Lower leg skin (tissue), 4 donors: ENCODE measurements at regions not wholly inside any gene's neighbourhood (a gene's known extent, or its start where the extent isn't known, plus 50 kb on each side); places are given as distances from the start of the nearest gene placed in this dataset.

Experiments
- DNase-seq, 2 donors: peaks; one replicate each; pipeline ENCODE4 v3.0.0-alpha.2; 2019; ENCODE audit warnings: low spot score in 2 of 2
- H3K4me3 ChIP-seq: fragments of 200-600 bp; sonication (generic); 2 replicates; pipeline ENCODE4 v1.5.1; 2017; ENCODE audit warnings: mild to moderate bottlenecking, low read depth; ENCODE audit not compliant: poor library complexity, severe bottlenecking
- CTCF ChIP-seq, 3 donors: fragments of 450-650 bp; IDR thresholded peaks; one replicate each; pipeline ENCODE4 v1.5.1; 2016; ENCODE audit warnings: antibody characterized with exemption in 3 of 3, mild to moderate bottlenecking in 3 of 3, moderate library complexity in 2 of 3
- POLR2A ChIP-seq, 2 donors: fragments of 450-650 bp; IDR thresholded peaks; one replicate each; pipeline ENCODE4 v1.6.1; 2016 to 2017; ENCODE audit warnings: antibody characterized with exemption in 2 of 2, mild to moderate bottlenecking in 1 of 2, moderate library complexity in 1 of 2
- WGBS, 2 donors: methylation state at CpG; one replicate each; pipeline ENCODE4 v1.1.5; 2018; 5-methylcytosine and 5-hydroxymethylcytosine counted together
- intact Hi-C: fragments of 100-400 bp; cut with DNase I; formaldehyde crosslinking; loops from one replicate; pipeline ENCODE4 v1.15.0; 2023; ENCODE audit warnings: low total_unique reads

GRCh38 chr14:53608369-53608768 lies 348.3 kb downstream of the BMP4 start:
- 27 to 43% methylated on average over 5 of the region's 5 CpGs for WGBS, 2 donors
- intact Hi-C loops = no loop called here
- no peak overlapping the region for H3K4me3 ChIP-seq
- TF ChIP-seq POLR2A (IDR thresholded peaks at IDR 0.05) (no peak), CTCF (IDR thresholded peaks at IDR 0.05) (no peak)
- peak; percentile 67 to 81 for DNase-seq

DNA sequence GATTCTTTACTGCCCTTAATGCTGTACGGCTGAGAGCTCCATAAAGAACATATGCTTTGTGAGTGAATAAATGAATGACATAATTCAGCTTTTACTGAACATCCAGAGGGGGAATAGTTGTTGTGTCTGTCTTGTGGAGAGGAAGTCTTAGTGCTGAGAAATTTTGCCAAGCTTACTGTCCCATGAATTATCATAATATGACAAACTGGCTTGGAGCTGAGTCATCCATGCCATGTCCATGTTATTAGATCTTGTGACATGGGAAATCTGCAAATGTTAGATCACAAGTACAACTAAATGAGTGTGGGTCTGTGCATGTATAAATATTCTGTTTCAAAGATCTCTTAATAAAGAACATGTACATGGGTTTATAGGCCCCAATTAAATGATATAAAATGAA lies 350.4 kb downstream of the BMP4 start:
- H3K4me3 ChIP-seq = no peak overlapping the region
- intact Hi-C loops = no loop called here
- TF ChIP-seq CTCF (IDR thresholded peaks at IDR 0.05) (no peak), POLR2A (IDR thresholded peaks at IDR 0.05) (no peak)
- DNase-seq = no peak
- WGBS, 2 donors = 81 to 90% methylated on average over 1 of the region's 1 CpG

DNA sequence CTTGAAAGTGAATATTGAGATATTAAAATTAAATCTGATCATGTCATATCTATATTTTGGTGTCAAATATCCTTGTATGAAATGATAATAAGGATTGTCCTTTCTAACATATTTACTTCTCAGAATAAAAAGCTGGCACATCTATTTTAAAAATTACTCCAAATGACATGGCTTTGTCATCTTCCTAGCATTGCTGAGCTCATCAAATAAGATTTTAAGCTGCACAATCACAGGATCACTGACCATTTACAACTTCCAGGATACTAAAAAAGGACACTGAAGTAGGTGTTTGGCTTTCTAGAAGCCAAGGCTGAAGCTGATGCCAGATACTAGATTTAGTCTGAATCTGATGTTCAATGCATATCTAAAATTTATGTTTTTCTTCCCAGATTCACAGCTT lies 351.1 kb downstream of the BMP4 start:
- no peak overlapping the region for H3K4me3 ChIP-seq
- DNase-seq = no peak
- intact Hi-C loops = no loop called here
- TF ChIP-seq CTCF (IDR thresholded peaks at IDR 0.05) = no peak
- no peak for TF ChIP-seq POLR2A (IDR thresholded peaks at IDR 0.05)

DNA sequence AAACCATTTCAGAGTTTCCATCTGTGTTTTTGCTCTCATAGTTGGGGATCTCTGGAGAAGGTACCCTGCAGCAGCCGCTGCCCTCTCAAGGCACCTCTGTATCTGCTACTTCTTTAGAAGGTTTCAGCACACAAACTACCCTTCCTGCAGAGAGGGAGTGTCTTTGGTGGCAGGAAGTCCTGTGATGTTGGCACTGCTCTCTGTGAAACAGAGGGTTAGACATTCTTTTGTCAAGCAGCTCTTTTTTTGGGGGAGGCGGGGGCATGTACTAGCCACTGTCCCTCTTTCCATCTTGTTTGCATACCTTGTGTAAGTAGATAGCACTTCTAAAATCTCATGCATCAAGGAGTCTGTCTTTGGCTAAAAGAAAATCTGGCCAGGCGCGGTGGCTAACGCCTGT lies 352.6 kb downstream of the BMP4 start:
- H3K4me3 ChIP-seq = no peak overlapping the region
- DNase-seq = no peak
- 95 to 98% methylated on average over 5 of the region's 5 CpGs for WGBS, 2 donors
- TF ChIP-seq POLR2A (IDR thresholded peaks at IDR 0.05) = no peak
- no peak for TF ChIP-seq CTCF (IDR thresholded peaks at IDR 0.05)
- intact Hi-C loops = no loop called here

DNA sequence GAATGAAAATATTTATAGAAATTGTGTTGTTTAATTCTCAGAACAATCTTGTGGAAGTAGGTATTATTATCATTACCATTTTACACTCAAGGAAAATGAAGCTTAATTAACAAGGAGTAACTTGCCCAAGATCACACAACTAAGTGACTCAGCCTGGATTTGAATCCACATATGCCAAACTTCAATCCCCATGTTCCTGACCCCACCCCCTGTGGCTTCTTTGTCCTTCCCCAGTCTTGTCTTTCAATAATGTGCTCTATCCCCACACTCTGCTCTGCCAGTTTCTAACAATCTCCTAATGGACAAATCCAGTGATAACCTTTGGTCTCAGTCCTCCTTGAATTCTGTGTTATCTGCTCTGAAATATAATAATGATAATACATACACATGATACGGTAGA lies 355.2 kb downstream of the BMP4 start:
- intact Hi-C loops = no loop called here
- H3K4me3 ChIP-seq = no peak overlapping the region
- 93 to 98% methylated on average over 1 of the region's 1 CpG for WGBS, 2 donors
- no peak for TF ChIP-seq POLR2A (IDR thresholded peaks at IDR 0.05)
- TF ChIP-seq CTCF (IDR thresholded peaks at IDR 0.05) = no peak
- DNase-seq = no peak

DNA sequence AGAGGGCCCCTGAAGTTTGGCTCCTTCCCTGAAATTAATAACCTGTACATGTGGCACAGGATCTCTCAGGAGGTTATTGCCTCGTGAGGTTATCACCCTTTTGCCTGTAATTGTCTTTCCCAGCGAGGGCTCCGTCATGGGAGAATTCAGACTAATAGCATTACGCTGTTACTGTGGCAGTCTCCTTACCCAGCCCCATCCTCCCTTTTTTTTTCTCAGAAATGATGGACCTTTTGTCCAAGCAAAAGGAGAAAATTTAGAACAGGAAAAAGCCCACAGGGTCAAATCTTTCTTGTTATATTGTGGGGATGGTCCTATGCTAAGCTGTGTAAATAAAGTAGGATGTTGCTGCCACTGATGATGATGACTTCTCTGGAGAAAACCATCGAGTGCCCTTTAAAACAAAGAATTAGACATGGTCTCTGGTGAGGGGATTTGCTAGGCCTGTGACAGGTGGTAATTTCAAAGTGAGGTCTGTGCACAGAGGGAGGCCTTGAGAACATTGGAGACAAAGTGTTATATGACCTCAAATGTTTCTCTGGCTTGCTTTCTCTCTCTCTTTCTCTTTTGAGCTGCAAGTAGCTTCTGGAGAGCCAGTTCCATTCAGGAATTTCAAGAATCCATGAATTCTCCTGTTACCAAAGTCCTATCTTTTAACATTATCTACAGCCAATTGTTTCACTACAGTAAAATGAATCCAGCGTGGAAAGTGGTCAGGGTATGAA lies 357.2 kb downstream of the BMP4 start:
- 86 to 87% methylated on average over 6 of the region's 6 CpGs for WGBS, 2 donors
- H3K4me3 ChIP-seq = no peak overlapping the region
- TF ChIP-seq CTCF (IDR thresholded peaks at IDR 0.05) = no peak
- TF ChIP-seq POLR2A (IDR thresholded peaks at IDR 0.05) = no peak
- no peak for DNase-seq
- intact Hi-C loops = no loop called here
